ENCODE measurements at regions not wholly inside any gene's neighbourhood (a gene's known extent, or its start where the extent isn't known, plus 50 kb on each side); places are given as distances from the start of the nearest gene placed in this dataset.

GRCh38 chr3:197613199-197613598 lies 57.4 kb upstream of the BDH1 start:
- TF ChIP-seq CTCF (conservative IDR thresholded peaks at IDR 0.05) (no peak), EZH2 (IDR thresholded peaks at IDR 0.05; ENCODE audit: low read depth) (no peak)
